GM10266 (cell line): ENCODE measurements at regions not wholly inside any gene's neighbourhood (a gene's known extent, or its start where the extent isn't known, plus 50 kb on each side); places are given as distances from the start of the nearest gene placed in this dataset.

Experiments used
- DNase-seq: peaks from one replicate; pipeline ENCODE4 v3.0.0; 2012; ENCODE audit errors: extremely low spot score
- TF ChIP-seq, protein P1 (sequence below): IDR thresholded peaks from 2 replicates; pipeline ENCODE4 v1.5.1; 2012; ENCODE audit warnings: mild to moderate bottlenecking, low read depth; ENCODE audit not compliant: control insufficient read depth, insufficient read depth; ENCODE audit errors: missing control alignments

DNA sequence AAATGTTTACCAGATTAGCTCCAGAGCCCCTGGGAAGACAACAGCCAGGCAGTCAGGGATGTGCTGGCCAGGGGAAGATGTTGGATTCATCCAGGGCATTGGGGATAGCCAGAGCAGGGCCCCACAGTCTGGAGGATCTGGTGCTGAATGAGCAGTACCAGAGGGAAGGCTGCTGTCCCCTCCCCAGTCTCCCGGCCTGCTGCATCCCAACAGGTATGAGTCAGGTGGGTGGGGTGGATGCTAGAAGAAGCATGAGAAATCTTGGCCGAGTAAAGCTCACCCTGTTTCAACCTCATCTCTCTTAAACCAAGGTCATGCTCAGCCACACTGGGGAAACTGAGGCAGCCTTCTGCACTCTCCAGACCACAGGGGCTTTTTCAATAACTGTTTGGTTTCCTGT lies 71.9 kb upstream of the SEC14L1 start:
- TF ChIP-seq, protein P1, sequence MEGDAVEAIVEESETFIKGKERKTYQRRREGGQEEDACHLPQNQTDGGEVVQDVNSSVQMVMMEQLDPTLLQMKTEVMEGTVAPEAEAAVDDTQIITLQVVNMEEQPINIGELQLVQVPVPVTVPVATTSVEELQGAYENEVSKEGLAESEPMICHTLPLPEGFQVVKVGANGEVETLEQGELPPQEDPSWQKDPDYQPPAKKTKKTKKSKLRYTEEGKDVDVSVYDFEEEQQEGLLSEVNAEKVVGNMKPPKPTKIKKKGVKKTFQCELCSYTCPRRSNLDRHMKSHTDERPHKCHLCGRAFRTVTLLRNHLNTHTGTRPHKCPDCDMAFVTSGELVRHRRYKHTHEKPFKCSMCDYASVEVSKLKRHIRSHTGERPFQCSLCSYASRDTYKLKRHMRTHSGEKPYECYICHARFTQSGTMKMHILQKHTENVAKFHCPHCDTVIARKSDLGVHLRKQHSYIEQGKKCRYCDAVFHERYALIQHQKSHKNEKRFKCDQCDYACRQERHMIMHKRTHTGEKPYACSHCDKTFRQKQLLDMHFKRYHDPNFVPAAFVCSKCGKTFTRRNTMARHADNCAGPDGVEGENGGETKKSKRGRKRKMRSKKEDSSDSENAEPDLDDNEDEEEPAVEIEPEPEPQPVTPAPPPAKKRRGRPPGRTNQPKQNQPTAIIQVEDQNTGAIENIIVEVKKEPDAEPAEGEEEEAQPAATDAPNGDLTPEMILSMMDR: no peak
- DNase-seq: no peak

DNA sequence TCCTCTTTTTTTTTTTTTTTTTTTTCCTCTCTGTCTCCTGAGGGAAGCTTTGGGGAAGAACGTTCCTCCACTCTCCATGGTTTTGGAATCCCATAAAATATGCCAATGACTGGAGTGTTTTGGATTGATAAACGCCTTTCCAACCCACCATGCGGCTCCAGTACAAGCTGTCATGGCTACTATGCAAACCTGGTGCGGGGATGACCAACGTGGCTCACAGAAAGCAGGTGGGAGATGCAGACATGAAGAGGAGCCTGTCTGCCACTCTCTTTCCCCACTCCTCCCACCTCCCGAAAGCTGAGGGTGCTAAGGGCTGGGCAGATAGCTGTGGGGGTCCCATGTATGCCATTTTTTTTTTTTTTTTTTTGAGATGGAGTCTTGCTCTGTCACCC lies 69.9 kb upstream of the SEC14L1 start:
- DNase-seq: no peak
- TF ChIP-seq, protein P1: no peak

DNA sequence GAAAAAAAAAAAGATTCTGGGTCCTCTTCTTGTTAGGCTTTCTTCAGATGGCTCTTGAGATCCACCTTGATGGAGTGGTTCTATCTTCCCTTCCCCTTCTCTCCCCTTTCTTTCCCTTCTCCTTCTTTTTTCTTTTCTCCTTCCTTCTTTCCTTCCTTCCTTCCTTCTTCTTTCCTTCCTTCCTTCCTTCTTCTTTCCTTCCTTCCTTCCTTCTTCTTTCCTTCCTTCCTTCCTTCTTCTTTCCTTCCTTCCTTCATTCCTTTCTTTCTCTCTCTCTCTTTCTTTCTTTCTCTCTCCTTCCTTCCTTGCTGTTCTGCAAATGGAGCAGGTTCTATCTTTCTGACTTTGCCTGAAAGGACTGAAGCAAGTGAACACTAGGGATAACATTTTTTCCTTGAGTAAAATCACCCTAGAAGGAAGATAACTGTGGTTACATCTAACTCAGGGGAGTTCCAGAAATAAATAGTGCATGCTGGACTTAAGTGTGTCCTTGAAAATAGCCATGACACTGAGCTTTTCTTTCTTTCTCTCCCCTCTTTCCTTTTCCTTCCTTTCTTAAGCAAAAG lies 68.8 kb upstream of the SEC14L1 start:
- DNase-seq: no peak
- TF ChIP-seq, protein P1: no peak

DNA sequence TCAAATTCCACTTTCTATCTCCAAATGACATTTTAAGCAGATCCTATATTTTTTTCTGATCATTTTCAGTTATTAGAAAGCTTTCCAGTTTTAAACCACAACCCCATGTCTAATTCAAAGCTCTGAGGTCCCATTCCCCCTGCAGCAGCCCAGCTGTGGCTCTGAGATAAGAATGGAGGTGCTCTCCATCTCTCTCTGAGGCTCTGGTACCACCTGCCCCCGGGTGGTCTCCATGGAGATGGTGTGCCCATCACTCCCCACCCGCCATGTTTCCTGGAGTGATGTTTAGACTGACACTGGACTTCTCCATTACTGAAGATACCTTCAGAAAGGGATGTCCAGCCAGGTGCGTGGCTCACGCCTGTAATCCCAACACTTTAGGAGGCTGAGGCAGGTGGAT lies 68.1 kb upstream of the SEC14L1 start:
- DNase-seq: no peak
- TF ChIP-seq, protein P1: no peak

DNA sequence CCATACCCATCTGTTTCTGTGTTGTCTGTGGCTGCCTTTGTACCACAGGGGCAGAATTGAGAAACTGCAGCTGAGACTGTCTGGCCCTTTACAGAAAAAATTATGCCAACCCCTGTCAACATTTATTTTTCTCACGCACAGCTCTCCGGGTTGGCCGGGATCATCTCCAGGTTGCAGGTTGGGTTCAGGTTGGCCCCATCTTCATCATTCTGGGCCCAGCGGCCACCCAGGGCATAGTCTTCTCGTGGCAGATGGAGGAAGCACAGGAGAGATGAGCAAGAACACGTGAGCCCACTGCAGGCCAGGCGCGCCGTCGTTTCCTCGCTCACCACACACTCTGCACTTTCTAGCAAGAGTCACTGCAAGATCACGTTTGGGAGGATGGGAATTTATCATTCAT lies 66.1 kb upstream of the SEC14L1 start:
- TF ChIP-seq, protein P1: no peak
- no peak for DNase-seq

DNA sequence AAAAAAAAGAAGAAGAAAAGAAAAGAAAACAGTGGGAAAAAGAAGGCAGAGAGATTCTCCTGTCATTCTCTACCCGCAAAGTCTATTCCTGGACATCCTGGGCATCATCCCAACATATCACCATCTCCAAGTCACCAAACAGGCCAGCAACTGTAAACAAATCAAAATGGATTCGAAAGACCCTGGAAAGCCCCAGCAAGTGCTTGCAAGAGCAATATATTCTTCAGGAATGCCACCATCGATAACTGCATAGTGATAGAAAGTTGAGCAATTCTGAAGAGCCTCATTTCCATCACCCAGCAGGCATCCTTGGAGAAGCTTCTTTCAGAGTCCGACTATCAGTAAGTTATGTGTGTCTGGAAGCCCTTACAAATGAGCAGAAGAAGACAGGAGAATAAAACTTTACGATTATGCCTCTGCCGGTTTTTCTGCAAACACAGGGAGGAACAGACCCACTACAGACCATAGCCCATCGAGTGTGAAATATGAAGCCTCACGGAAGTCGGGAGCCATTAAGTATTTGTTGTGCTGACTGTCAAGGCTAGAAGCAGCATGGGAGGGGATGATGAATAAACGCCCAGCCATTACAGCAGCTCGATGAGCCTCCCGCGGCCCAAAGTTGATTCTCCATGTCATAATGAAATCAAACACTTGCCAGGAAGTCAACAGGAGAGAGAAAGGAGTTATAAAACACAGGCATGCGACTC lies 64.5 kb upstream of the SEC14L1 start:
- no peak for DNase-seq
- TF ChIP-seq, protein P1: no peak

DNA sequence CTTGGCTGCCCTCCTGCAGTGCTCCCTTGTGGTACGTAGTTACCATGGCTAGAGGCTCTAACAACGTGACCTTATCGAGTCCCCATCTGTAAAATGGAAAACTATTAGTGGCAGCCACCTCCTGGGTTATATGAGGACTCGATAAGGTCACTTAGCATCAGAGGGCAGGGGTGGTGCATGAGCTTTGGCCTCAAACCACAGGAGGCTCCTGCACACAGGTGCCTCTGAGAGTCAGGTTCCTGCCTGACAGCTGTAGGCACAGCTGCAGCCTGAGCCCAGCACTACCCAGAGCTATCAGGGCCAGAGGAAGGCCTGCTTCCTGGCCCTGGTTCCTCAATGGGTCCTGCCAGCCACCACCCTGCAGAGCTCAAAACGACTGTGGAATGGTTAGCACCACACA lies 57.2 kb upstream of the SEC14L1 start:
- DNase-seq: no peak
- TF ChIP-seq, protein P1: no peak
